T-cell (primary cell): ENCODE measurements at regions not wholly inside any gene's neighbourhood (a gene's known extent, or its start where the extent isn't known, plus 50 kb on each side); places are given as distances from the start of the nearest gene placed in this dataset.

ENCODE experiments used
- ATAC-seq, 4 experiments: fragments of 200-7000 bp in 3 of 4; fragments of 150-1000 bp in 1 of 4; cut with Tn5 transposase; replicated peaks in 1 of 4; 1 replicate in 3 of 4; 2 replicates in 1 of 4; pipeline ENCODE4 v1.10.0; 2021; ENCODE audit warnings: moderate library complexity in 3 of 4, mild to moderate bottlenecking in 2 of 4, moderate number of reproducible peaks in 1 of 4
- CTCF ChIA-PET, 2 donors: fragments of 300-600 bp; sonication (Branson Sonifier 250); formaldehyde crosslinking; loops; one replicate each; lab custom pipeline; 2022; ENCODE audit warnings: antibody characterized with exemption in 2 of 2; lab: Charles Lee
- POLR2A ChIA-PET, 2 donors: fragments of 300-600 bp; sonication (Branson Sonifier 250); formaldehyde crosslinking; loops; one replicate each; lab custom pipeline; 2022; ENCODE audit warnings: antibody characterized with exemption in 2 of 2; lab: Charles Lee
- DNase-seq, 35 experiments: peaks; one replicate each; pipeline versions ENCODE4 v3.0.0 to v3.0.0-alpha.2; 2013 to 2023
- H3K27ac ChIP-seq: one replicate; pipeline ENCODE4 v1.5.1; 2013; ENCODE audit warnings: low read length
- H3K27me3 ChIP-seq, 2 experiments: replicated peaks in 1 of 2; 1 replicate in 1 of 2; 2 replicates in 1 of 2; pipeline versions ENCODE4 v1.6.1 to v1.7.0; 2013; ENCODE audit warnings: low read length in 1 of 2, mixed read lengths in 1 of 2; ENCODE audit not compliant: control insufficient read depth in 2 of 2, insufficient read depth in 2 of 2; ENCODE audit errors: extremely low read depth in 1 of 2
- H3K36me3 ChIP-seq, 2 donors: 1 replicate in 1 of 2; 2 replicates in 1 of 2; pipeline versions ENCODE4 v1.6.1 to v1.7.0; 2013; ENCODE audit warnings: low read length in 1 of 2; ENCODE audit not compliant: control insufficient read depth in 2 of 2, insufficient read depth in 1 of 2; ENCODE audit errors: extremely low read depth in 1 of 2
- H3K4me1 ChIP-seq, 2 experiments: 1 replicate in 1 of 2; 2 replicates in 1 of 2; pipeline versions ENCODE4 v1.6.1 to v1.7.0; 2013; ENCODE audit warnings: low read length in 2 of 2, mixed read lengths in 1 of 2; ENCODE audit not compliant: insufficient read depth in 2 of 2, control insufficient read depth in 1 of 2; ENCODE audit errors: extremely low read depth in 1 of 2
- H3K4me3 ChIP-seq, 2 donors: 1 replicate in 1 of 2; 2 replicates in 1 of 2; pipeline versions ENCODE4 v1.5.1 to v1.7.0; 2013; ENCODE audit warnings: mild to moderate bottlenecking in 2 of 2, low read length in 1 of 2, moderate library complexity in 1 of 2; ENCODE audit not compliant: control insufficient read depth in 1 of 2; ENCODE audit errors: extremely low read depth in 1 of 2
- H3K9me3 ChIP-seq: 2 replicates; pipeline ENCODE4 v1.7.0; 2013
- H3K27ac Mint-ChIP-seq, 2 donors: one replicate each; pipeline ENCODE4 v1.8.0; 2020 to 2021; ENCODE audit warnings: mild to moderate bottlenecking in 2 of 2, mixed read lengths in 2 of 2
- H3K27me3 Mint-ChIP-seq, 2 donors: one replicate each; pipeline ENCODE4 v1.8.0; 2021 to 2022; ENCODE audit warnings: mixed read lengths in 2 of 2
- H3K36me3 Mint-ChIP-seq: one replicate; pipeline ENCODE4 v1.8.0; 2021; ENCODE audit warnings: mixed read lengths
- H3K4me1 Mint-ChIP-seq, 3 donors: one replicate each; pipeline ENCODE4 v1.8.0; 2020 to 2022; ENCODE audit warnings: mixed read lengths in 3 of 3, mild to moderate bottlenecking in 1 of 3
- H3K4me3 Mint-ChIP-seq, 3 donors: one replicate each; pipeline ENCODE4 v1.8.0; 2020 to 2022; ENCODE audit warnings: mild to moderate bottlenecking in 3 of 3, mixed read lengths in 3 of 3, moderate library complexity in 3 of 3
- H3K9me3 Mint-ChIP-seq, 3 donors: one replicate each; pipeline ENCODE4 v1.8.0; 2020 to 2022; ENCODE audit warnings: mixed read lengths in 3 of 3
- WGBS: methylation state at CpG from one replicate; pipeline ENCODE4 v1.1.5; 2013; ENCODE audit warnings: missing lambda C conversion rate; ENCODE audit not compliant: insufficient coverage; 5-methylcytosine and 5-hydroxymethylcytosine counted together

DNA sequence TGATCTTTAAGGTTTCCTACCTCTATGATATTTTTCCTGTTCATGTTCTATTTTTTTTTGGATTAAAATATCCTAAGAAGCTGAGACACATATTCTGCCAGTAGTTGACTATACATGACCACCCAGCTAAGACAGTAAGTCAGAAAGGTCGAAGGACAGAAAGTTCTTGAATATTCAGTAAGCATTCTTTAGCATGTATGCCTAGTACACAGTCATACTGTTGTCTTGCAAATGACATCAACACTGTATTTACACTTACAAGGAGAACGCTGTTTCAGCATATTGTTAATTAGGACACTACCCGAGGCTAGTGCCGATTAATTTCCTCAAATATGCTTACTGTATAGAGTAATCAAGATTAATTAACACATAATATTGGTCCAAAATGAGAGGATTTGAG, 300.6 kb downstream of the STIM2 start:
- POLR2A ChIA-PET: no interaction called here
- peaks cover 0 to 2% of the 10 kb centered on the region in 2 experiments for H3K27me3 ChIP-seq
- no peaks in the 10 kb centered on the region for H3K36me3 ChIP-seq
- no peaks in the 10 kb centered on the region for H3K4me1 ChIP-seq
- no peak for ATAC-seq
- H3K9me3 Mint-ChIP-seq: peaks cover 0 to 5% (median 0%) of the 10 kb centered on the region in 3 donors
- no peaks in the 10 kb centered on the region for H3K4me1 Mint-ChIP-seq
- no peak overlapping the region for H3K27ac Mint-ChIP-seq
- WGBS: 100% methylated on average over 1 of the region's 4 CpGs
- no peak overlapping the region for H3K27ac ChIP-seq
- no peak overlapping the region for H3K4me3 Mint-ChIP-seq
- no peak overlapping the region for H3K4me3 ChIP-seq
- no peaks in the 10 kb centered on the region for H3K9me3 ChIP-seq
- no peak for DNase-seq
- CTCF ChIA-PET: no interaction called here
- H3K36me3 Mint-ChIP-seq: no peaks in the 10 kb centered on the region
- H3K27me3 Mint-ChIP-seq: peaks cover 0 to 15% of the 10 kb centered on the region in 2 donors

DNA sequence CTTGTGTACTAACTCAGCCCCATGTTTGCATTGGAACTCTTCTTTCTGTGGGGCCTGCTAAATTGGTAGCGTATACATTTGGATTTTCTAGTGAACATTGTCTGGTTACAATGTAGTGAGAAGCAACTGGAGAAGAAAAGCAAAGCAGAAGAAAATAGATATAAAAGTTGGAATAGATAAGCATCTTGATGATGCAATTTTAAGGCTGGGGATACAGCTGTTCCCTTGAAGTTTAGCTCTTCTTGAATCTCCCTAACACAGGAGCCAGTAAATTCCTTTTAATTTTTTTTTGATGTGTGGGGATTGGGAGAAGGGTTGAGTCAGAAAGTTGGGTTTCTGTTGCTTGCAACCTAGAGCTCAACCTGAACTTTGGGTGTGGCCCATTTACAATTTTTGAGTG, 308.1 kb downstream of the STIM2 start:
- ATAC-seq: no peak
- no peak overlapping the region for H3K4me3 Mint-ChIP-seq
- POLR2A ChIA-PET: no interaction called here

DNA sequence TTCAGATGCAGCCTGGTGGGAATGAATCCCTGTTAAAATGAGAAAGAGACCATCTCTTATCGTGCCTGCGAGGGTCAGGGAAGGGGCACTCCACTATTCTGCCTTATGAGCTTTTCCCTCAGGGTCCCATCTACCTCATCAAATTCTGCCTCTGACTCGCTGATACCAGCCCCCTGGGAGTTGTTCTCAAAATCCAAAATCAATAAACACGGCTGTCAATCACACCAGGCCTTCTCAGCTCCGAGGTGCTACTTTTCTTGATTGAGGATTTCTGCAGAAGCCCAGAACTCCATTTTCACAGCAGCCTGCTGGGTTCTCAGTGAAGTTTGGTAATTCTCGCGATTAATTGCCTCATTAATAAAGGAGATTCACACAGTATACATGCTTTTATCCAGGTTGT, 312.6 kb downstream of the STIM2 start:
- Mint-ChIP-seq H3K27ac (no peak overlapping the region), H3K27me3 (peaks cover 0 to 7% of the 10 kb centered on the region in 2 donors), H3K4me1 (no peaks in the 10 kb centered on the region), H3K4me3 (no peak overlapping the region), H3K36me3 (no peaks in the 10 kb centered on the region), H3K9me3 (peaks cover 0 to 4% (median 3%) of the 10 kb centered on the region in 3 donors)
- 77% methylated on average over 6 of the region's 7 CpGs for WGBS
- ChIA-PET CTCF (no interaction called here), POLR2A (interaction anchor here in 1 of 2 donors (0.6 kb wide), 1 partner anchor 331 kb away, joined by 7 read pairs; no protein-coding TSS in a partner anchor)
- ATAC-seq (no peak), DNase-seq (no peak)
- Histone ChIP-seq H3K4me3 (no peak overlapping the region), H3K9me3 (no peaks in the 10 kb centered on the region), H3K4me1 (no peaks in the 10 kb centered on the region), H3K27me3 (no peaks in the 10 kb centered on the region), H3K27ac (no peak overlapping the region), H3K36me3 (no peaks in the 10 kb centered on the region)

More for the DNA sequence above, 308.1 kb downstream of the STIM2 start:
- Histone ChIP-seq H3K9me3 (no peaks in the 10 kb centered on the region), H3K27me3 (no peaks in the 10 kb centered on the region), H3K4me3 (no peak overlapping the region), H3K4me1 (no peaks in the 10 kb centered on the region), H3K36me3 (no peaks in the 10 kb centered on the region), H3K27ac (no peak overlapping the region)
- Mint-ChIP-seq H3K36me3 (no peaks in the 10 kb centered on the region), H3K27ac (no peak overlapping the region), H3K4me1 (no peaks in the 10 kb centered on the region), H3K27me3 (peaks cover 0 to 8% of the 10 kb centered on the region in 2 donors), H3K9me3 (peaks cover 0 to 4% (median 0%) of the 10 kb centered on the region in 3 donors)
- no peak for DNase-seq
- CTCF ChIA-PET: no interaction called here
- no CpG with 5 or more reads among the region's 1 CpG for WGBS

DNA sequence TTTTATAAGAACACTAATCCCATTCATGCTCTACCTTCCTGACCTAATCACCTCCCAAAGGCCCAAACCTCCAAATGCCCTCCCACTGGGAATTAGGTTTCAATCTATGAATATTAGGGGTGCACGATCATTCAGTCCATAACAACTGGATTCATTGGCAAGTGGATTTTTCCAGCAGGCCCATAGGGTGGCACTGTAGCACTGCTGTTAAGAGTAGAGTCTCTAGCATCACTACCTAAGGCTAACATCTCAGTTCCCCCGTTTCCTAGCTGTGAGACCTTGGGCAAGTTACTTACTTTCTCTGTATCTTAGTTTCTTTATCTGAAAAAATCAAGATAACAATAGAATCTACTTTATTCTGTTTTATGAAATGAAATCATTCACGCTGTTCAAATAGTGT, 315.8 kb downstream of the STIM2 start:
- ChIA-PET POLR2A (no interaction called here), CTCF (no interaction called here)
- Mint-ChIP-seq H3K4me3 (no peak overlapping the region), H3K9me3 (peaks cover 0 to 3% (median 3%) of the 10 kb centered on the region in 3 donors), H3K4me1 (no peaks in the 10 kb centered on the region), H3K27ac (no peak overlapping the region), H3K27me3 (peaks cover 0 to 7% of the 10 kb centered on the region in 2 donors), H3K36me3 (no peaks in the 10 kb centered on the region)
- Histone ChIP-seq H3K4me3 (no peak overlapping the region), H3K36me3 (no peaks in the 10 kb centered on the region), H3K27ac (no peak overlapping the region), H3K4me1 (no peaks in the 10 kb centered on the region), H3K27me3 (no peaks in the 10 kb centered on the region), H3K9me3 (no peaks in the 10 kb centered on the region)
- no peak for ATAC-seq
- no peak for DNase-seq
- WGBS: no CpG with 5 or more reads among the region's 3 CpGs

DNA sequence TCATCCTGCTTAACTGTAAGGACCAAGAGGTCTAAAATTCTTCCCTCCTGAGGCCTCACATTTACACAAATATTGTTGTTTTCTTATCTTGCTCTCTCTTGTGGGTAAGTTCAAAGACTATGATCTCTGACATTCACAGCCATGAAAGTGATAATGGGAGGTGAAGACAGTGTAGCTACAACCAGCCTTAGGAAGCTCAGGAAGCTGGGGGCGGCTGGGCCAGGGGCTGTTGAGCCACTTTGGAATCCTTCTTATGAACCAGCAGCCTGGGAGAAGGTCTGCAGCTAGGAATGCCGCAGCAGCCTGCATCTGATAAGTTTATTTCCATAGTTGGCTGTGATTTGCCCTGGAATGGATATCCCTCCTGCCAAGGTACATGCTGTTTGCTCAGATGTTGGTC, 316.2 kb downstream of the STIM2 start:
- ChIA-PET CTCF (no interaction called here), POLR2A (no interaction called here)
- no peak overlapping the region for H3K27ac ChIP-seq
- WGBS: 50% methylated on average over 2 of the region's 2 CpGs
- H3K9me3 ChIP-seq: no peaks in the 10 kb centered on the region
- no peaks in the 10 kb centered on the region for H3K4me1 Mint-ChIP-seq
- no peaks in the 10 kb centered on the region for H3K27me3 ChIP-seq
- peaks cover 0 to 3% (median 0%) of the 10 kb centered on the region in 3 donors for H3K9me3 Mint-ChIP-seq
- no peak for ATAC-seq
- H3K36me3 ChIP-seq: no peaks in the 10 kb centered on the region
- no peaks in the 10 kb centered on the region for H3K36me3 Mint-ChIP-seq
- no peak for DNase-seq
- H3K4me3 ChIP-seq: no peak overlapping the region
- H3K27ac Mint-ChIP-seq: no peak overlapping the region
- H3K4me1 ChIP-seq: no peaks in the 10 kb centered on the region
- peaks cover 0 to 7% of the 10 kb centered on the region in 2 donors for H3K27me3 Mint-ChIP-seq
- H3K4me3 Mint-ChIP-seq: no peak overlapping the region

DNA sequence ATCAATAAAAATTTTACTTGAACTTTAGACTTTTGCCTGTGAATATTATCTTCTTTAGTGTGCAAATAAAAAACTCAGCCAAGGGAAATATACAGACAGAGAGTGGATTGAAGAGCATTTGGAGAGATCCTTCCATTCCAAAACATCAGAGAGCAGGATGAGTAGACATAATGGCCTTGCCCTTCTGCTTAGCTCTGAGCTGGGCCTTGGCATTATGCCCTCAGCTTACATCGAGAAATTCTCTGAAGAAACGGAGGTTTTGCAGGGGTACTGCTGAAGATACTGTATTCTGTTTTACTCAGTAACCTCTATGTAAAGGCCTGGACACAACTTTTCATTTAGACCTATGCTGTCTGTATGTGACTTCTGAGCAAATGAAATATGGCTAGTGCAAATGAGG, 317.4 kb downstream of the STIM2 start:
- Mint-ChIP-seq H3K36me3 (no peaks in the 10 kb centered on the region), H3K27ac (no peak overlapping the region), H3K4me3 (no peak overlapping the region), H3K27me3 (peaks cover 0 to 7% of the 10 kb centered on the region in 2 donors), H3K4me1 (no peaks in the 10 kb centered on the region), H3K9me3 (peaks cover 0 to 4% (median 3%) of the 10 kb centered on the region in 3 donors)
- DNase-seq (no peak), ATAC-seq (no peak)
- H3K9me3 ChIP-seq: no peaks in the 10 kb centered on the region
- POLR2A ChIA-PET: no interaction called here
- CTCF ChIA-PET: no interaction called here
- no peaks in the 10 kb centered on the region for H3K36me3 ChIP-seq
- H3K4me1 ChIP-seq: no peaks in the 10 kb centered on the region
- H3K27me3 ChIP-seq: no peaks in the 10 kb centered on the region
- no peak overlapping the region for H3K4me3 ChIP-seq
- WGBS: 80% methylated on average over 1 of the region's 2 CpGs
- H3K27ac ChIP-seq: no peak overlapping the region

DNA sequence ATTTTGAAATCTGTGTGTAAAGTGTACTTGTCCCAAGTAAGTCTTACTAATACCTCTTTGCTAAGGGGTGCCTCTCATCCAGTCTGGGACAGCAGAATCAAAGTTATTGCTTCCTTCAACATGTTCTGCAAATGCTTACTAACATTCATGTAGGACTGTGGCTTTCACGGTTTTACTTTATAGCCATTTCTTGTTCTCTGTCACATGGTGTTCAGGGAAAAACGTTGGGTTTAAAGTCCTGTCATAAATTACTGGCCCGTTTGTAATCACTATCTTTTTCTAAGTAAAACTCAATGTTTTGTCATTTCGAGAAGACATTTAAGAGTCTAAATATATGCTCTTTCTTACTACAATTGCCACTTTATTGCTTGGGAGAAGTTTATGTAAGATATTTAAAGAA, 321.1 kb downstream of the STIM2 start:
- no peak for ATAC-seq
- ChIA-PET CTCF (no interaction called here), POLR2A (no interaction called here)
- no peaks in the 10 kb centered on the region for H3K4me1 ChIP-seq
- WGBS: no CpG with 5 or more reads among the region's 4 CpGs
- H3K27ac ChIP-seq: no peak overlapping the region
- H3K27me3 Mint-ChIP-seq: peaks cover 0 to 3% of the 10 kb centered on the region in 2 donors
- no peak for DNase-seq
- H3K36me3 Mint-ChIP-seq: no peaks in the 10 kb centered on the region
- no peak overlapping the region for H3K27ac Mint-ChIP-seq
- H3K36me3 ChIP-seq: no peaks in the 10 kb centered on the region
- no peaks in the 10 kb centered on the region for H3K4me1 Mint-ChIP-seq
- peaks cover 0 to 4% (median 0%) of the 10 kb centered on the region in 3 donors for H3K9me3 Mint-ChIP-seq
- no peak overlapping the region for H3K4me3 Mint-ChIP-seq
- no peaks in the 10 kb centered on the region for H3K27me3 ChIP-seq
- H3K4me3 ChIP-seq: no peak overlapping the region
- H3K9me3 ChIP-seq: no peaks in the 10 kb centered on the region
